HepG2 (cell line): ENCODE measurements at regions not wholly inside any gene's neighbourhood (a gene's known extent, or its start where the extent isn't known, plus 50 kb on each side); places are given as distances from the start of the nearest gene placed in this dataset.

Source experiments
- CCDC6 ChIP-seq: sonication (generic); formaldehyde crosslinking; IDR thresholded peaks from 2 replicates; pipeline ENCODE4 v1.8.1; 2022; ENCODE audit warnings: mild to moderate bottlenecking, missing genetic modification reagents, moderate library complexity
- ETV5 ChIP-seq: IDR thresholded peaks from 2 replicates; pipeline ENCODE4 v1.6.1; 2018; ENCODE audit warnings: missing biosample characterization, missing genetic modification reagents, inconsistent platforms, borderline replicate concordance
- HNF4G ChIP-seq, 2 experiments: sonication (generic) in 1 of 2; formaldehyde crosslinking in 1 of 2; IDR thresholded peaks; 2 replicates each; pipeline versions ENCODE4 v1.4.0 to v1.6.1; 2011 to 2020; ENCODE audit warnings: borderline replicate concordance in 2 of 2, low read depth in 2 of 2, mild to moderate bottlenecking in 2 of 2, low read length in 1 of 2, missing genetic modification reagents in 1 of 2, moderate library complexity in 1 of 2
- KLF12 ChIP-seq: sonication (generic); formaldehyde crosslinking; IDR thresholded peaks from 2 replicates; pipeline ENCODE4 v1.4.0; 2020; ENCODE audit warnings: missing genetic modification reagents, borderline replicate concordance
- MTF2 ChIP-seq: sonication (generic); formaldehyde crosslinking; IDR thresholded peaks from 2 replicates; pipeline ENCODE4 v1.5.0; 2020; ENCODE audit warnings: missing genetic modification reagents, borderline replicate concordance
- NFE2L1 ChIP-seq: sonication (generic); formaldehyde crosslinking; IDR thresholded peaks from 2 replicates; pipeline ENCODE4 v1.4.0; 2020; ENCODE audit warnings: missing genetic modification reagents, mild to moderate bottlenecking, borderline replicate concordance
- NONO ChIP-seq, 2 experiments: fragments of 450-650 bp in 1 of 2; sonication (generic) in 1 of 2; formaldehyde crosslinking in 1 of 2; IDR thresholded peaks in 1 of 2; conservative IDR thresholded peaks in 1 of 2; 2 replicates each; pipeline versions ENCODE4 v1.6.1 to v1.8.0; 2017 to 2022; ENCODE audit warnings: mild to moderate bottlenecking in 1 of 2, missing genetic modification reagents in 1 of 2, moderate library complexity in 1 of 2
- SP5 ChIP-seq: IDR thresholded peaks from 2 replicates; pipeline ENCODE4 v1.6.1; 2016; ENCODE audit warnings: low read depth, borderline replicate concordance
- STAT5B ChIP-seq: sonication (generic); formaldehyde crosslinking; IDR thresholded peaks from 2 replicates; pipeline ENCODE4 v1.4.0; 2020; ENCODE audit warnings: missing genetic modification reagents
- ZNF563 ChIP-seq: sonication (generic); formaldehyde crosslinking; IDR thresholded peaks from 2 replicates; pipeline ENCODE4 v1.8.0; 2022; ENCODE audit warnings: mild to moderate bottlenecking, moderate library complexity, missing genetic modification reagents
- TF ChIP-seq, protein P1 (sequence below): sonication (generic); formaldehyde crosslinking; IDR thresholded peaks from 2 replicates; pipeline ENCODE4 v1.4.0; 2020; ENCODE audit warnings: mild to moderate bottlenecking, missing genetic modification reagents
- TF ChIP-seq, protein P2 (sequence below): sonication (generic); formaldehyde crosslinking; IDR thresholded peaks from 2 replicates; pipeline ENCODE4 v1.4.0; 2020; ENCODE audit warnings: missing genetic modification reagents
- TF ChIP-seq, protein P3 (sequence below): sonication (generic); formaldehyde crosslinking; IDR thresholded peaks from 2 replicates; pipeline ENCODE4 v1.5.0; 2020; ENCODE audit warnings: mild to moderate bottlenecking, missing genetic modification reagents
- TF ChIP-seq, protein P4 (sequence below): sonication (generic); formaldehyde crosslinking; IDR thresholded peaks from 2 replicates; pipeline ENCODE4 v1.9.0; 2022; ENCODE audit warnings: missing genetic modification reagents, mild to moderate bottlenecking, borderline replicate concordance

DNA sequence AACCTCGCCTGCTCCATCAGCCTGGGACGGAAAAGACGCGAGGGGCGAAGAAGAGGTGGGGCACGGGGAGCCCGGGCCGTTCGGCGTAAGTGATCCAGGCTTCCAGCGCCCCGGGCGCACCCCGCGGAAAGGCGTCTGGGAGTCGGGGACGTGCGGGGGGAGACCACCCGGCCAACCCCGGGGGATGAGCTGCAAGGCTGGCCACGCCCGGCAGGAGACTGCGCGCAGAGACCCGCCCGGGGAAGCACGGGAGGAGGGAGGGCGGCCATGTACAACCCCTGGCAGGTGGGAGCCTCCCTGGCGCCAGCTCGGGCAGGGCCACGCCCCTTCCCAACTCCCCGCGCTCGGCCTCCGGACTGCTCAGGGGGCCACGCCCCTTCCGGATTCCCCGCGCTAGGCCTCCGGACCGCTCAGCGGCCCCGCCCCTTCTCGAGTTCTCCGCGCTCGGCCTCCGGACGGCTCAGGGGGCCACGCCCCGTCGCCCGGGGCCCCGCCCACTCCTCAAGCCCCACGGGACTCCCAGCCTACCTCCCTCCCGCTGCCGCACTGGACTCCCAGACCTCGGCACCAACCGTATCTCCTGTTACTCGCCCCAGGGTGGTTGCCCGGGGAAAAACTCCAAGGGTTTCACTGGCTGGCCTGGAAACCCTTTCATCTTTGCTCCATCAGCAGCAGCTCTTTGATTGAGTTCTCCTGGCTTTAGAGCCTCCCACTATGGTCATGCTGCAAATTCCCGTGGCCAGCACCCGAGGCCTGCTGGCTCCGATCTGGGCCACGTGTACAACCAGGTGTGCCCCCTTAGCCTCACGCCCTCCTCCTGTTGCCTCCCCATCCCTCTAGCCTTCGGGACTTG, 284.4 kb downstream of the ZEB1 start (continued):
- TF ChIP-seq, protein P1, sequence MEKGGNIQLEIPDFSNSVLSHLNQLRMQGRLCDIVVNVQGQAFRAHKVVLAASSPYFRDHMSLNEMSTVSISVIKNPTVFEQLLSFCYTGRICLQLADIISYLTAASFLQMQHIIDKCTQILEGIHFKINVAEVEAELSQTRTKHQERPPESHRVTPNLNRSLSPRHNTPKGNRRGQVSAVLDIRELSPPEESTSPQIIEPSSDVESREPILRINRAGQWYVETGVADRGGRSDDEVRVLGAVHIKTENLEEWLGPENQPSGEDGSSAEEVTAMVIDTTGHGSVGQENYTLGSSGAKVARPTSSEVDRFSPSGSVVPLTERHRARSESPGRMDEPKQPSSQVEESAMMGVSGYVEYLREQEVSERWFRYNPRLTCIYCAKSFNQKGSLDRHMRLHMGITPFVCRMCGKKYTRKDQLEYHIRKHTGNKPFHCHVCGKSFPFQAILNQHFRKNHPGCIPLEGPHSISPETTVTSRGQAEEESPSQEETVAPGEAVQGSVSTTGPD = no peak
- TF ChIP-seq STAT5B (no peak), NONO (IDR thresholded peaks at IDR 0.05) (no peak), NONO (CRISPR knock-in tag; conservative IDR thresholded peaks at IDR 0.05) (no peak), KLF12 (0 out of 2 replicates have a peak, but pooled peaks have one; percentile 39), CCDC6 (CRISPR knock-in tag) (peak; percentile 37; the same call in 1 of the 2 replicates), SP5 (CRISPR knock-in tag) (peak; percentile 56; the same call in 1 of the 2 replicates), ZNF563 (0 out of 2 replicates have a peak, but pooled peaks have one; percentile 67), HNF4G (IDR thresholded peaks at IDR 0.05; ENCODE audit: borderline replicate concordance, low read depth, low read length) (no peak), HNF4G (CRISPR knock-in tag; IDR thresholded peaks at IDR 0.05; ENCODE audit: borderline replicate concordance, low read depth) (no peak), ETV5 (CRISPR knock-in tag) (peak; percentile 39; the same call in 1 of the 2 replicates), NFE2L1 (CRISPR knock-in tag) (no peak), MTF2 (CRISPR knock-in tag) (0 out of 2 replicates have a peak, but pooled peaks have one; percentile 54)
- TF ChIP-seq, protein P2, sequence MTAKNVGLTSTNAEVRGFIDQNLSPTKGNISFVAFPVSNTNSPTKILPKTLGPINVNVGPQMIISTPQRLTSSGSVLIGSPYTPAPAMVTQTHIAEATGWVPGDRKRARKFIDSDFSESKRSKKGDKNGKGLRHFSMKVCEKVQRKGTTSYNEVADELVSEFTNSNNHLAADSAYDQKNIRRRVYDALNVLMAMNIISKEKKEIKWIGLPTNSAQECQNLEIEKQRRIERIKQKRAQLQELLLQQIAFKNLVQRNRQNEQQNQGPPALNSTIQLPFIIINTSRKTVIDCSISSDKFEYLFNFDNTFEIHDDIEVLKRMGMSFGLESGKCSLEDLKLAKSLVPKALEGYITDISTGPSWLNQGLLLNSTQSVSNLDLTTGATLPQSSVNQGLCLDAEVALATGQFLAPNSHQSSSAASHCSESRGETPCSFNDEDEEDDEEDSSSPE (CRISPR knock-in tag) = peak; percentile 48; the same call in 1 of the 2 replicates
- TF ChIP-seq, protein P3, sequence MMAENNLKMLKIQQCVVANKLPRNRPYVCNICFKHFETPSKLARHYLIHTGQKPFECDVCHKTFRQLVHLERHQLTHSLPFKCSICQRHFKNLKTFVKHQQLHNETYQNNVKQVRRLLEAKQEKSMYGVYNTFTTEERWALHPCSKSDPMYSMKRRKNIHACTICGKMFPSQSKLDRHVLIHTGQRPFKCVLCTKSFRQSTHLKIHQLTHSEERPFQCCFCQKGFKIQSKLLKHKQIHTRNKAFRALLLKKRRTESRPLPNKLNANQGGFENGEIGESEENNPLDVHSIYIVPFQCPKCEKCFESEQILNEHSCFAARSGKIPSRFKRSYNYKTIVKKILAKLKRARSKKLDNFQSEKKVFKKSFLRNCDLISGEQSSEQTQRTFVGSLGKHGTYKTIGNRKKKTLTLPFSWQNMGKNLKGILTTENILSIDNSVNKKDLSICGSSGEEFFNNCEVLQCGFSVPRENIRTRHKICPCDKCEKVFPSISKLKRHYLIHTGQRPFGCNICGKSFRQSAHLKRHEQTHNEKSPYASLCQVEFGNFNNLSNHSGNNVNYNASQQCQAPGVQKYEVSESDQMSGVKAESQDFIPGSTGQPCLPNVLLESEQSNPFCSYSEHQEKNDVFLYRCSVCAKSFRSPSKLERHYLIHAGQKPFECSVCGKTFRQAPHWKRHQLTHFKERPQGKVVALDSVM (CRISPR knock-in tag) = peak; percentile 96
- TF ChIP-seq, protein P4, sequence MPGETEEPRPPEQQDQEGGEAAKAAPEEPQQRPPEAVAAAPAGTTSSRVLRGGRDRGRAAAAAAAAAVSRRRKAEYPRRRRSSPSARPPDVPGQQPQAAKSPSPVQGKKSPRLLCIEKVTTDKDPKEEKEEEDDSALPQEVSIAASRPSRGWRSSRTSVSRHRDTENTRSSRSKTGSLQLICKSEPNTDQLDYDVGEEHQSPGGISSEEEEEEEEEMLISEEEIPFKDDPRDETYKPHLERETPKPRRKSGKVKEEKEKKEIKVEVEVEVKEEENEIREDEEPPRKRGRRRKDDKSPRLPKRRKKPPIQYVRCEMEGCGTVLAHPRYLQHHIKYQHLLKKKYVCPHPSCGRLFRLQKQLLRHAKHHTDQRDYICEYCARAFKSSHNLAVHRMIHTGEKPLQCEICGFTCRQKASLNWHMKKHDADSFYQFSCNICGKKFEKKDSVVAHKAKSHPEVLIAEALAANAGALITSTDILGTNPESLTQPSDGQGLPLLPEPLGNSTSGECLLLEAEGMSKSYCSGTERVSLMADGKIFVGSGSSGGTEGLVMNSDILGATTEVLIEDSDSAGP (CRISPR knock-in tag) = peak; percentile 26; the same call in 1 of the 2 replicates
- TF ChIP-seq, all 625 proteins: peak for 27
